Hepatocyte (in vitro differentiated cells): ENCODE measurements at regions not wholly inside any gene's neighbourhood (a gene's known extent, or its start where the extent isn't known, plus 50 kb on each side); places are given as distances from the start of the nearest gene placed in this dataset.

ENCODE experiments used
- EZH2 ChIP-seq: fragments of 200-600 bp; sonication (generic); IDR thresholded peaks from 2 replicates; pipeline ENCODE4 v1.6.1; 2016; ENCODE audit warnings: antibody characterized with exemption, mild to moderate bottlenecking, borderline replicate concordance
- EZH2phosphoT487 ChIP-seq: fragments of 200-600 bp; sonication (generic); IDR thresholded peaks from one replicate; pipeline ENCODE4 v1.6.1; 2018; ENCODE audit warnings: antibody characterized with exemption, mild to moderate bottlenecking, low read depth, moderate library complexity; ENCODE audit not compliant: unreplicated experiment, severe bottlenecking
- TF ChIP-seq, protein P1 (sequence below): fragments of 200-600 bp; sonication (generic); IDR thresholded peaks from 2 replicates; pipeline ENCODE4 v1.5.1; 2016; ENCODE audit warnings: antibody characterized with exemption, mild to moderate bottlenecking; ENCODE audit not compliant: poor library complexity

DNA sequence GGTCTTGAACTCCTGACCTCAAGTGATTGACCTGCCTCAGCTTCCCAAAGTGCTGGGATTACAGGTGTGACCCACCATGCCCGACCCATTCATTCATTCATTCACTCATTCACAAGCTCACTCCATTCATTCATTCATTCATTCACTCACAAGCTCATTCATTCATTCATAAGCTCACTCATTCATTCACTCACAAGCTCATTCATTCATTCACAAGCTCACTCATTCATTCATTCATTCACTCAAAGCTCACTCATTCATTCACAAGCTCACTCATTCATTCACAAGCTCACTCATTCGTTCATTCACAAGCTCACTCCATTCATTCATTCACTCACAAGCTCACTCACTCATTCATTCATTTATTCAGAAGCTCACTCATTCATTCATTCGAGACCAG, 198.6 kb downstream of the SHOX start:
- TF ChIP-seq, protein P1, sequence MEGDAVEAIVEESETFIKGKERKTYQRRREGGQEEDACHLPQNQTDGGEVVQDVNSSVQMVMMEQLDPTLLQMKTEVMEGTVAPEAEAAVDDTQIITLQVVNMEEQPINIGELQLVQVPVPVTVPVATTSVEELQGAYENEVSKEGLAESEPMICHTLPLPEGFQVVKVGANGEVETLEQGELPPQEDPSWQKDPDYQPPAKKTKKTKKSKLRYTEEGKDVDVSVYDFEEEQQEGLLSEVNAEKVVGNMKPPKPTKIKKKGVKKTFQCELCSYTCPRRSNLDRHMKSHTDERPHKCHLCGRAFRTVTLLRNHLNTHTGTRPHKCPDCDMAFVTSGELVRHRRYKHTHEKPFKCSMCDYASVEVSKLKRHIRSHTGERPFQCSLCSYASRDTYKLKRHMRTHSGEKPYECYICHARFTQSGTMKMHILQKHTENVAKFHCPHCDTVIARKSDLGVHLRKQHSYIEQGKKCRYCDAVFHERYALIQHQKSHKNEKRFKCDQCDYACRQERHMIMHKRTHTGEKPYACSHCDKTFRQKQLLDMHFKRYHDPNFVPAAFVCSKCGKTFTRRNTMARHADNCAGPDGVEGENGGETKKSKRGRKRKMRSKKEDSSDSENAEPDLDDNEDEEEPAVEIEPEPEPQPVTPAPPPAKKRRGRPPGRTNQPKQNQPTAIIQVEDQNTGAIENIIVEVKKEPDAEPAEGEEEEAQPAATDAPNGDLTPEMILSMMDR: no peak
- TF ChIP-seq EZH2 (no peak), EZH2phosphoT487 (no peak)
